ENCODE measurements at regions not wholly inside any gene's neighbourhood (a gene's known extent, or its start where the extent isn't known, plus 50 kb on each side); places are given as distances from the start of the nearest gene placed in this dataset.

GRCh38 chr15:70313099-70314017 lies 215.6 kb upstream of the TLE3 start:
- BruUV-seq (replicated peaks), result no TSS peak
- CTCF ChIA-PET (ENCODE audit: unreplicated experiment), result no interaction called here
- POLR2A ChIA-PET, result interaction anchor here (0.6 kb wide), 1 partner anchor 49 kb away, joined by 3 read pairs; no protein-coding TSS in a partner anchor

GRCh38 chr15:70311821-70312220 lies 214.1 kb upstream of the TLE3 start:
- no peaks in the 10 kb centered on the region for H3K9me2 ChIP-seq (ENCODE audit: insufficient read depth, low read length)
- no peak overlapping the region for H3K4me3 ChIP-seq (ENCODE audit: low read depth, low read length, poor library complexity, severe bottlenecking)
- POLR2A ChIA-PET, result no interaction called here
- no peak for DNase-seq (ENCODE audit: low spot score)
- no TSS peak for BruUV-seq (replicated peaks)
- no peak overlapping the region for H3K27ac ChIP-seq (ENCODE audit: low read depth, low read length, poor library complexity, severe bottlenecking)
- H2AFZ ChIP-seq (ENCODE audit: low read length), result peak overlapping the region; percentile 8; the same call in 1 of the 2 replicates
- H4K20me1 ChIP-seq (ENCODE audit: insufficient read depth, low read length), result no peaks in the 10 kb centered on the region
- H3K4me2 ChIP-seq (ENCODE audit: low read length), result no peak overlapping the region
- no peak for TF ChIP-seq CTCF (conservative IDR thresholded peaks at IDR 0.05; ENCODE audit: low read length)
- no peak for TF ChIP-seq EZH2phosphoT487 (IDR thresholded peaks at IDR 0.05; ENCODE audit: borderline replicate concordance, low read depth, low read length)
- no peaks in the 10 kb centered on the region for H3K9me3 ChIP-seq (ENCODE audit: low read length)
- CTCF ChIA-PET (ENCODE audit: unreplicated experiment), result no interaction called here
- H3K79me2 ChIP-seq (ENCODE audit: insufficient read depth, low read depth, low read length), result no peaks in the 10 kb centered on the region
- H3K4me1 ChIP-seq (ENCODE audit: insufficient read depth, low read length, poor library complexity, severe bottlenecking), result peaks cover 21% of the 10 kb centered on the region
- H3K36me3 ChIP-seq (ENCODE audit: insufficient read depth, low read length), result no peaks in the 10 kb centered on the region
- intact Hi-C loops (cut with micrococcal nuclease; ENCODE audit: unreplicated experiment), result no loop called here

More at GRCh38 chr15:70313099-70314017, 215.6 kb upstream of the TLE3 start:
- H3K4me2 ChIP-seq (ENCODE audit: low read length), result no peak overlapping the region
- H3K36me3 ChIP-seq (ENCODE audit: insufficient read depth, low read length), result no peaks in the 10 kb centered on the region
- intact Hi-C loops (cut with micrococcal nuclease; ENCODE audit: unreplicated experiment), result no loop called here
- no peak overlapping the region for H2AFZ ChIP-seq (ENCODE audit: low read length)
- H3K9me2 ChIP-seq (ENCODE audit: insufficient read depth, low read length), result no peaks in the 10 kb centered on the region
- no peak for DNase-seq (ENCODE audit: low spot score)
- no peaks in the 10 kb centered on the region for H4K20me1 ChIP-seq (ENCODE audit: insufficient read depth, low read length)
- H3K4me1 ChIP-seq (ENCODE audit: insufficient read depth, low read length, poor library complexity, severe bottlenecking), result peaks cover 25% of the 10 kb centered on the region
- no peaks in the 10 kb centered on the region for H3K9me3 ChIP-seq (ENCODE audit: low read length)
- no peaks in the 10 kb centered on the region for H3K79me2 ChIP-seq (ENCODE audit: insufficient read depth, low read depth, low read length)
- no peak overlapping the region for H3K27ac ChIP-seq (ENCODE audit: low read depth, low read length, poor library complexity, severe bottlenecking)
- no peak overlapping the region for H3K4me3 ChIP-seq (ENCODE audit: low read depth, low read length, poor library complexity, severe bottlenecking)
- no peak for TF ChIP-seq CTCF (conservative IDR thresholded peaks at IDR 0.05; ENCODE audit: low read length)
- TF ChIP-seq EZH2phosphoT487 (IDR thresholded peaks at IDR 0.05; ENCODE audit: borderline replicate concordance, low read depth, low read length), result no peak

GRCh38 chr15:70309716-70310115 lies 212.0 kb upstream of the TLE3 start:
- no peak overlapping the region for H3K4me2 ChIP-seq (ENCODE audit: low read length)
- DNase-seq (ENCODE audit: low spot score), result no peak
- H2AFZ ChIP-seq (ENCODE audit: low read length), result no peak overlapping the region
- H3K4me1 ChIP-seq (ENCODE audit: insufficient read depth, low read length, poor library complexity, severe bottlenecking), result peaks cover 21% of the 10 kb centered on the region
- H3K36me3 ChIP-seq (ENCODE audit: insufficient read depth, low read length), result no peaks in the 10 kb centered on the region
- H3K9me2 ChIP-seq (ENCODE audit: insufficient read depth, low read length), result no peaks in the 10 kb centered on the region
- no TSS peak for BruUV-seq (replicated peaks)
- no peak overlapping the region for H3K27ac ChIP-seq (ENCODE audit: low read depth, low read length, poor library complexity, severe bottlenecking)
- no peaks in the 10 kb centered on the region for H4K20me1 ChIP-seq (ENCODE audit: insufficient read depth, low read length)
- no peaks in the 10 kb centered on the region for H3K9me3 ChIP-seq (ENCODE audit: low read length)
- intact Hi-C loops (cut with micrococcal nuclease; ENCODE audit: unreplicated experiment), result no loop called here
- TF ChIP-seq CTCF (conservative IDR thresholded peaks at IDR 0.05; ENCODE audit: low read length), result no peak
- TF ChIP-seq EZH2phosphoT487 (IDR thresholded peaks at IDR 0.05; ENCODE audit: borderline replicate concordance, low read depth, low read length), result no peak
- no peak overlapping the region for H3K4me3 ChIP-seq (ENCODE audit: low read depth, low read length, poor library complexity, severe bottlenecking)
- ChIA-PET CTCF (ENCODE audit: unreplicated experiment) (no interaction called here), POLR2A (no interaction called here)
- H3K79me2 ChIP-seq (ENCODE audit: insufficient read depth, low read depth, low read length), result no peaks in the 10 kb centered on the region

All from OCI-LY7 (cell line).